GM19239 (cell line): ENCODE measurements at regions not wholly inside any gene's neighbourhood (a gene's known extent, or its start where the extent isn't known, plus 50 kb on each side); places are given as distances from the start of the nearest gene placed in this dataset.

Experiments
- DNase-seq: peaks from one replicate; pipeline ENCODE4 v3.0.0; 2011; ENCODE audit warnings: low spot score; ENCODE audit not compliant: insufficient read length
- FAIRE-seq: peaks from 2 replicates; lab custom pipeline; 2011; peaks lifted over from hg19 to GRCh38; lab: Jason Lieb, UNC

DNA sequence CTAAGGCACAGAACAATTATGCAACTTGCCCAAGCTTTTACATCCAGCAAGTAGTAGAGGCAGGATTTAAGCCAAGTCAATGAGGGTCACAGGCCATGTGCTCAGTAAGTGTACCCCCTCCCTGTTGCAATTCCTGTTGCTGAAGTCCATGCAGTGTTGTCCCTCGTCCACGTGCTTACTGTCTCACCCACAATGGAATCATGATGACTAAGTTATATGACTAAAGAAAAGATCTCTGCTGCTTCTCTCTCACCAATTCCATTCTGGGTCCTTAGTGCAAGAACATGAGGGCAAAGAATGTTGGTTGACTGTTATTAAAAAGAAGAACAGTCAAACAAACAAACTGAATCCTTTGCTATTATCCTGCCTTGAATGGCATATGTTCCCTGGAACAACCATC is 233.6 kb upstream of the SLC24A2 start:
- FAIRE-seq, result no peak
- no peak for DNase-seq

- no peak for FAIRE-seq
- DNase-seq, result no peak
Measured at GRCh38 chr9:20016611-20017010, 227.8 kb upstream of the SLC24A2 start.

GRCh38 chr9:20015427-20015931 is 226.6 kb upstream of the SLC24A2 start:
- DNase-seq (no peak), FAIRE-seq (peak; percentile 74)

- DNase-seq (no peak), FAIRE-seq (no peak)
Measured at GRCh38 chr9:20014168-20014567, 225.3 kb upstream of the SLC24A2 start.

DNA sequence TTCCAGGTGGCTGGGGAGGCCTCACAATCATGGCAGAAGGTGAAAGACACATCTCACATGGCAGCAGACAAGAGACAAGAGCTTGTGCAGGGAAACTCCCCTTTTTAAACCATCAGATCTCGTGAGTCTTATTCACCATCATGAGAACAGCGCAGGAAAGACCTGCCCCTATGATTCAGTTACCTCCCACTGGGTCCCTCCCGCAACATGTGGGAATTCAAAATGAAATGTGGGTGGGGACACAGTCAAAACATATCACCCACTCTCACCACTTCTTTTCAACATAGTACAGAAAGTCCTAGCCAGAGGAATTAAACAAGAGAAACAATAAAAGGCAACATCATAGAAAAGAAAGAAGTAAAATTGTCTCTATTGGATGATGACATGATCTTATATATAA is 223.4 kb upstream of the SLC24A2 start:
- FAIRE-seq (no peak), DNase-seq (no peak)

GRCh38 chr9:20009606-20010005 is 220.8 kb upstream of the SLC24A2 start:
- DNase-seq (no peak), FAIRE-seq (no peak)

DNA sequence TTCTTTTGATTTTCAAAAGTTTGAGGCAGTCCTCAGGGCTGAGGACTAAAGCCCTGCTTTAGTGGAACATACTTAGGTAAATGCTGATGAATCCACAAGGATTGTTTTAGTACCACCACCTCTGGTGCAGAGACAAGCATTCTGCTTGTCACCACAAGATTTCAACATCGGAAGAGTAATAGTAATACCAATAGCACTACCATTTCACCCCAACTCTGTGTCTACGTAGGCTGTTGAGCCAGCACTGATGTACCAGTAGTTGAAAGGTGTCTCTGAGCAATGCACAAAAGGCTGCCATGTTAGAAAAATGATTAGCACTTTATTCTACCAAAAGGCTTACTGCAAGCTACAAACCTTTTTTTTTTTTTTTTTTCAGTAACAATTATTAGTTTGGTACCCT is 213.2 kb upstream of the SLC24A2 start:
- FAIRE-seq (no peak), DNase-seq (no peak)

DNA sequence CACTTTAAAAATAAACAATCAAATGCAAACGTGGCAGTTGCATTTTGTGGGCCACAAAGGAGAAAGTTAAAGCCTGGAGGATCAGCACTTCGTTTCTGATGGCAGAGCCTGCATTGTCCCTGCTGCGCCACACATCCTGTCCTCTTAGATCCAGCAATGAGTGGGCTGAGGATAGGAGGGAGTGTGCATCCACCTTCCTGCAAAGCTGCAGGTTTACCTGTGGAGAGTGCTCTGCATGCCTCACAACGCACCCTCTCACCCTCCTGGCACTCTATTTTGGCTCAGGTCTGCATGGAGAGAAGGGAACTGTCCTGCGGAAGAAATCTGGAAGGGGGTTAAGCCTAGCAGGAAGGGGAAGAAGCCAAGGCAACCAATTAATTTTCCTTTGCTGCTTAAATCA is 212.2 kb upstream of the SLC24A2 start:
- FAIRE-seq, result no peak

DNA sequence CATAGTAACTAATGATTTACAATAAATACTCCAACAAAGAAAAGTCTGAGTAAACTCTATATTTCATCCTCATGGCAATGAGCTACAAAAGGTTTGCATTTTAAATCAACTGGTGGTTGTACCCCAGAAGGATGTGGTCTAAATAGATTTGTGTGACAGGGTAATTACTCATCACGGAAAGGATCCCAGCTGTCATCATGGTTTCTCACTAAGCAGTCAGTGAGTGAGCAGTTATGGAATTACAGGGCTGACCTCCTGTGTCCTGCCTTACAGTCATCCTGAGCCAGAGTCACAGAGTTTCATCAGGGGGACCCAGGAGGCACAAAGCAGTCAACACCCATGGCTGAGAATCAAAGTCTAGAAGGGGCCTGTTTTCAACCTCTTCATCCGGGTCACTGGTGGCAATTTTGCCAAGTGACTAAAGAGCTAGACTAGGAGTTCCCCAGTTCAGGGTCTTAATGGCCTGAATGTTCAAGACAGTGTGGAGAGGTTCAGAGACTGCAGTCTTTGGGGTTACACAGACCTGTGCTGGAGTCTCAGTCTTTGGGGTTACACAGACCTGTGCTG is 210.7 kb upstream of the SLC24A2 start:
- DNase-seq, result peak; percentile 27
- FAIRE-seq, result peak; percentile 76

More for the DNA sequence above, 212.2 kb upstream of the SLC24A2 start:
- no peak for DNase-seq

- DNase-seq (no peak), FAIRE-seq (peak; percentile 77)
Measured at GRCh38 chr9:19998823-19999455, 210.1 kb upstream of the SLC24A2 start.

DNA sequence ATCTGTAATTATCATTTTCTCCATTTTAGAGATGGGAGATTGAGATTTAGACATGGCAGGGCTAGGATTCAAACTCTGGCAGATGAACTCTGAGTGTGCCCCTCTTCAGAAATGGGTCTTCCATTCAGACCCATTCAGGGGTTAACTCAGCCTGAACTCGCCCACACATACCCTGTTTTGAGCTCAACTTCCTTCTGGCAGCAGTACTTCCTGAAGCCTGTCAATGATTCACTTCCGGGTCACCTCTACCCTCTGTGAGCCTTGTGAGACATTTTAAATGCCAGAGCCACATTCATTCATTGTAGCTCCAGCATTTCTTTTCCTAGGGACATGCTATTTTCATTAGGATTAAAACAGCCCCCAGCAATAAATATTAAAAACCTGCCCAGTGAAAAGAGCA is 209.3 kb upstream of the SLC24A2 start:
- DNase-seq, result no peak
- peak; percentile 83 for FAIRE-seq

DNA sequence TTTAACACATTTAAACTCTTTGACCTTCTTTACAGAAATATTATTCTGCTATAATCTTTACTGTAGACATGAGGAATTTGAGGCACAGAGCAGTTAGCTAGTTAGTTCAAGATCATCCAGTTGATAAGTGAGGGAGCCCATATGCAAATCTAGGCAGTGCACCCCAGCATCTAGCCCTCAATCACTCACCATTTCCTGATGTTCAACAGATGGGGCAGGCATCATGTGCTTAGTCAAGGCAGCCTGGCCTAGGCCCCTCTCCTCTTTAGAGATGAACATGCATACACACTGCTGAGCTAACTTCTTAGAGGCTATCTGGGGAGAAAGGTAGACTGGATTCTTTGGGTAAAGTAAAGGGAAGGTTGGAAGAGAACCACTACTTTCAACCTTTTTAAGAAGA is 206.8 kb upstream of the SLC24A2 start:
- DNase-seq (no peak), FAIRE-seq (no peak)

- FAIRE-seq (no peak), DNase-seq (no peak)
Measured at GRCh38 chr9:19994296-19994695, 205.5 kb upstream of the SLC24A2 start.

DNA sequence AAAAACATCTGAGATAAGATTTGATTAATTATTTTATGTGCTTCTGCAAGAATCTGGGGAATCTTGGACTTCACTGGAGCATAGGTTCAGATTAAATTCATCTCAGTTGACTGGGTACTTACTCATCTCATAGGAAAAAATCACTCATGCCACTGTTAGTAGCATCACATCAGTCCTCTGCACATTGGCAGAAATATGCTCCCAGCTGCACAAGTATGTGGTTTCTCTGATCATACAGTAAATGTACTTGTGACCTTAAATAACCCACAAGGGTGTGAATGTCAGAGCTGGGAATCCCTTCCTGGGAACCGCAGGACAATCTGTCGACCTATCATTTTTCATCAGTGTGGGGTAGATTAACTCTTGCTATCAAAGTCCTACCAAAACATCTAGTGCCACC is 203.7 kb upstream of the SLC24A2 start:
- FAIRE-seq, result no peak

GRCh38 chr9:19989213-19989612 is 200.4 kb upstream of the SLC24A2 start:
- FAIRE-seq (no peak), DNase-seq (no peak)

More for the DNA sequence above, 203.7 kb upstream of the SLC24A2 start:
- no peak for DNase-seq

GRCh38 chr9:19988281-19988680 is 199.4 kb upstream of the SLC24A2 start:
- FAIRE-seq (no peak), DNase-seq (no peak)

GRCh38 chr9:19985081-19985480 is 196.2 kb upstream of the SLC24A2 start:
- DNase-seq, result no peak
- FAIRE-seq, result no peak

DNA sequence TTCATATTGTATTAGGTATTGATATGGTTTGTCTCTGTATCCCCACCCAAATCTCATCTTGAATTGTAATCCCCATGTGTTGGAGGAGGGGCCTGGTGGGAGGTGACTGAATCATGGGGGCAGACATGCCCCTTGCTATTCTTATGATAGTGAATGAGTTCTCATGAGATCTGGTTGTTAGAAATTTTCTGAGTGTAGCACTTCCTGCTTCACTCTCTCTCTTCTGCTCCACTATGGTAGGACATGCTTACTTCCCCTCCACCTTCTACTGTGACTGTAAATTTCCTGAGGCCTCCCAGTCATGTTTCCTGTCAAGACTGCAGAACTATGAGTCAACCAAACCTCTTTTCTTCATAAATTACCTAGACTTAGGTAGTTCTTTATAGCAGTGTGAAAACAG is 187.4 kb upstream of the SLC24A2 start:
- DNase-seq (no peak), FAIRE-seq (peak; percentile 64)

DNA sequence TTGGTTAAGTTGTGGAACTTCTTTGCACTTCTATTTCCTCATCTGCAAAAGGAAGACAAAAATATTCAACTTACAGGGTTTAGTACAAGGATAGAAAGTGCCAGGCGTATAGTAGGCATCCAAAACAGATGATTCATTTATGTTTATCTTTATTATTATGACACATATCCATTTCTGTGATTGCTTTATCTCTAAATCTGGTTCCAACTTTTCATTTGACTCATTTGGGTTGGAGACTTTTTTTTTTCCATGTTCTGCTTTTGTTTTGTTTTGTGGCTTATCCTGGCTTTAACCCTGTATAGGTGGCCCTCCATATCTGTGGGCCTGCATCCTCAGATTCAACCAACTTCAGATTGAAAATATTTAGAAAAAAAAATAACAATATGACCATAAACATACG is 186.7 kb upstream of the SLC24A2 start:
- DNase-seq (no peak), FAIRE-seq (no peak)

DNA sequence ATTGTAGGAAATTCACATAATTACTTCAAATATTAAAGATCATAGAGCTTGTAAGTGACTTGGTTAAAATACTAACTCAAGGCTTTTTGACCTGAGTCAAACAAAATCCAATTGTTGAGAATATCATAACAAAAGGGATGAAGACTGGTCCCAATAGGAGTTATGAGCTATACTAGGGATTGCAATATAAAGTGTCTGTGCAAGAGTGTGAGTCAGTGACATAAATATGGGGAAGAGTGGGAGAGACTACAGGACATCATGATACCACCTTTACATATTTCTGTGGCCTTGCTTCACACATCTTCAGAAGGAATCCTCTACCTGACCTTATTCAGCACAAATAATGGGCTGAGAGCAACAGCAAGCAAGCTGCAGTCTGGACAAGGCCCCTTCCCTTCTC is 180.9 kb upstream of the SLC24A2 start:
- no peak for DNase-seq
- no peak for FAIRE-seq

DNA sequence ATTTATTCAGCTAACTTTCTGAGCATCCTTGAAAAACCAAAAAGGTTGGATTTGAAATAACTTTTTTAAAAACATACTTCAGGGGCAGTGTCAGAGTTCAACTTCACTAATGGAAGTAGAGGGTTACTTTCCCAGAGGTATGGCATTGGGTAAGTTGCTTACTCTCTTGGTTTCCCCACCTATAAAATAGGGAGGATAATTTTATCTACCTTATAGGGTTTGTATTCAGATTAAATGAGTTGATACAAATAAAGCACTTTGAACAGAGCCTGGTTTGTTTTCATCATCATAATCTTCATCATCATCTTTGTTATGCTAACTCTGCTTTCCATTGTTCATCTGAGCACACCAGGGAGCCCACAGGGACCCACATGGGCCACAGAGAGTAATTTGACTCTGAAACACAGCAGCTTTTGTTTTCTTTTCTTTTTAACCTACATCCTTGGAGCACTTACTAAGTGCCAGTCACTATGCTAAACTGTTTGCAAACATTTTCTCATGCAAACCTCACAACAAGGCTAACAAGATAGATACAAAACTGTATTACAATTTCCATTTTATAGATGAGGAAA is 179.1 kb upstream of the SLC24A2 start:
- FAIRE-seq, result no peak
- no peak for DNase-seq
